ENCODE measurements at regions not wholly inside any gene's neighbourhood (a gene's known extent, or its start where the extent isn't known, plus 50 kb on each side); places are given as distances from the start of the nearest gene placed in this dataset.

- TF ChIP-seq, protein P1, sequence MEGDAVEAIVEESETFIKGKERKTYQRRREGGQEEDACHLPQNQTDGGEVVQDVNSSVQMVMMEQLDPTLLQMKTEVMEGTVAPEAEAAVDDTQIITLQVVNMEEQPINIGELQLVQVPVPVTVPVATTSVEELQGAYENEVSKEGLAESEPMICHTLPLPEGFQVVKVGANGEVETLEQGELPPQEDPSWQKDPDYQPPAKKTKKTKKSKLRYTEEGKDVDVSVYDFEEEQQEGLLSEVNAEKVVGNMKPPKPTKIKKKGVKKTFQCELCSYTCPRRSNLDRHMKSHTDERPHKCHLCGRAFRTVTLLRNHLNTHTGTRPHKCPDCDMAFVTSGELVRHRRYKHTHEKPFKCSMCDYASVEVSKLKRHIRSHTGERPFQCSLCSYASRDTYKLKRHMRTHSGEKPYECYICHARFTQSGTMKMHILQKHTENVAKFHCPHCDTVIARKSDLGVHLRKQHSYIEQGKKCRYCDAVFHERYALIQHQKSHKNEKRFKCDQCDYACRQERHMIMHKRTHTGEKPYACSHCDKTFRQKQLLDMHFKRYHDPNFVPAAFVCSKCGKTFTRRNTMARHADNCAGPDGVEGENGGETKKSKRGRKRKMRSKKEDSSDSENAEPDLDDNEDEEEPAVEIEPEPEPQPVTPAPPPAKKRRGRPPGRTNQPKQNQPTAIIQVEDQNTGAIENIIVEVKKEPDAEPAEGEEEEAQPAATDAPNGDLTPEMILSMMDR (IDR thresholded peaks at IDR 0.05): no peak
- TF ChIP-seq EP300 (IDR thresholded peaks at IDR 0.05) (no peak), POLR2A (IDR thresholded peaks at IDR 0.05) (no peak), POLR2AphosphoS5 (IDR thresholded peaks at IDR 0.05) (no peak)
Measured at GRCh38 chr12:71041476-71041875, 116.3 kb downstream of the TSPAN8 start.
